Chondrocyte (in vitro differentiated cells): ENCODE measurements at regions not wholly inside any gene's neighbourhood (a gene's known extent, or its start where the extent isn't known, plus 50 kb on each side); places are given as distances from the start of the nearest gene placed in this dataset.

Experiments
- DNase-seq: peaks from one replicate; pipeline ENCODE4 v3.0.0; 2021; ENCODE audit warnings: mixed read lengths, low spot score
- H3K27ac Mint-ChIP-seq: one replicate; pipeline ENCODE4 v1.8.0; 2021; ENCODE audit warnings: mild to moderate bottlenecking, moderate library complexity, mixed read lengths; ENCODE audit not compliant: unreplicated experiment
- H3K27me3 Mint-ChIP-seq: 2 replicates; pipeline ENCODE4 v1.8.0; 2021; ENCODE audit warnings: low read depth, mixed read lengths
- H3K36me3 Mint-ChIP-seq: 2 replicates; pipeline ENCODE4 v1.8.0; 2021; ENCODE audit warnings: low read depth, mixed read lengths
- H3K4me1 Mint-ChIP-seq: 2 replicates; pipeline ENCODE4 v1.8.0; 2021; ENCODE audit warnings: low read depth, mild to moderate bottlenecking, mixed read lengths
- H3K4me3 Mint-ChIP-seq: one replicate; pipeline ENCODE4 v1.8.0; 2021; ENCODE audit warnings: mild to moderate bottlenecking, moderate library complexity, mixed read lengths; ENCODE audit not compliant: unreplicated experiment
- H3K9me3 Mint-ChIP-seq: 2 replicates; pipeline ENCODE4 v1.8.0; 2021; ENCODE audit warnings: low read depth, mixed read lengths
- CTCF ChIP-seq: fragments of 200-600 bp; sonication (generic); IDR thresholded peaks from 2 replicates; pipeline ENCODE4 v1.5.0; 2021; ENCODE audit warnings: antibody characterized with exemption, mild to moderate bottlenecking, moderate library complexity

DNA sequence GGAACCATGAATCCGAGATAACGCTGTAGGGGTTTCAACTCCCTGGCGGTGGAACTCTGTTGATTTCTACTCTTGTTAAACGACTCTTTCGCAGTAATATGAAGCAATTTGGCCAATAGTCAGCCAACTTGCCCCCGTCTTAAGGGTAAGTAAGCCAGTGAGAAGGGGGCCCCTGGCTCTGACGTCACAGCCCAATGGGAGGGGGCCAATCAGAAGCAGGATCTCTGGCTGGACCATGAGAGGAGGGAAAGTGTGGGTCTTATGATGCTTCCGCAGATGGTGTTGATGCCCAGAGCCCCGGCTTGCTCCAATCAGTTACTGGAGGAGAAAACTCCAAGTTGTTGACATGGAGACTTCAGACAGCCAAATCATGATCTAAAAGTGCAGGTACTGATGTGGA is 242.4 kb downstream of the BMP7 start:
- no peak overlapping the region for H3K27ac Mint-ChIP-seq
- no peaks in the 10 kb centered on the region for H3K36me3 Mint-ChIP-seq
- H3K27me3 Mint-ChIP-seq, result no peaks in the 10 kb centered on the region
- TF ChIP-seq CTCF, result no peak
- peaks cover 19% of the 10 kb centered on the region for H3K4me1 Mint-ChIP-seq
- H3K9me3 Mint-ChIP-seq, result peaks cover 9% of the 10 kb centered on the region
- no peak overlapping the region for H3K4me3 Mint-ChIP-seq
- no peak for DNase-seq

DNA sequence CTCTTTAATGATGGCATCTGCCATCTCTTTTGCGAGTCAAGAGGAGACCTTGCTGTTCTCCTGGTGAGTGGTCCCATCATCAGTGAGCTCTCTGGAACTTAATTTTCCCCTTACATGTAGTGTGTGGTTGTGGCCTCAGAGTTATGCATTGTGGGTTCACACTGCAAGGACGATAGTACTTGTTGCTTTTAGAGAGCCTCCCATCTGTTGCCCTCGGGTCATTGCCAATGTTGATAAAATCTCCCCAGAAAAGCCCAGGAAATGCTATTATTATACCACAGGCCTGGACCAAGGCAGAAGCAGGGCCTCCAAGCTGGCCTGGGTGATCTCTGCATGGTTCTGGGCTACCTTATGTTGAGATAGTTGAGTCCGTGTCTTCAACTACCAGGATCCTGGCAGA is 241.6 kb downstream of the BMP7 start:
- Mint-ChIP-seq H3K9me3 (peaks cover 9% of the 10 kb centered on the region), H3K4me1 (peaks cover 24% of the 10 kb centered on the region), H3K27ac (no peak overlapping the region), H3K4me3 (no peak overlapping the region), H3K36me3 (no peaks in the 10 kb centered on the region), H3K27me3 (no peaks in the 10 kb centered on the region)
- no peak for DNase-seq
- no peak for TF ChIP-seq CTCF

DNA sequence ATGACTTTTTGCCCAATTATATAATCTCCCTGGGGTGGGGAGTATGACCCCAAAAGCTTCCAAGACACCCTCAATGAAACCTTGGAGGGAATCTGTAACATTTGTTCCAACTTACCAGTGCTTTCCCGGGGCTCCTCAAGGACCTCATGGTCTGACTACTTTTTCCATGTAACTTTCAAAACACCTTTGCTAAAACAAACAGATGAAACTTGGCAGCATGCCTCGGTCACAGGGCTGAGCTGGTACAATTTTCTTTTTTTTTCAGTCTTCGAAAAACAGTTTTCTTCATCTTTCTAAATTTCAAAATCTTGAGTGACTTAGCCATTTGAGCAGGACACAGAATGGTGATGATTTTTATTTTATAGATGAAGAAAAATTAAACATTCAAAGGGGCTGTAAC is 241.2 kb downstream of the BMP7 start:
- no peaks in the 10 kb centered on the region for H3K27me3 Mint-ChIP-seq
- peaks cover 9% of the 10 kb centered on the region for H3K9me3 Mint-ChIP-seq
- H3K4me1 Mint-ChIP-seq, result peaks cover 28% of the 10 kb centered on the region
- DNase-seq, result no peak
- no peaks in the 10 kb centered on the region for H3K36me3 Mint-ChIP-seq
- peak overlapping the region; percentile 59 for H3K27ac Mint-ChIP-seq
- TF ChIP-seq CTCF, result no peak
- H3K4me3 Mint-ChIP-seq, result no peak overlapping the region

GRCh38 chr20:57025666-57026224 is 240.7 kb downstream of the BMP7 start:
- no peak for DNase-seq
- H3K36me3 Mint-ChIP-seq, result no peaks in the 10 kb centered on the region
- peaks cover 33% of the 10 kb centered on the region for H3K4me1 Mint-ChIP-seq
- H3K9me3 Mint-ChIP-seq, result peaks cover 9% of the 10 kb centered on the region
- H3K27me3 Mint-ChIP-seq, result no peaks in the 10 kb centered on the region
- no peak overlapping the region for H3K27ac Mint-ChIP-seq
- no peak for TF ChIP-seq CTCF
- no peak overlapping the region for H3K4me3 Mint-ChIP-seq

DNA sequence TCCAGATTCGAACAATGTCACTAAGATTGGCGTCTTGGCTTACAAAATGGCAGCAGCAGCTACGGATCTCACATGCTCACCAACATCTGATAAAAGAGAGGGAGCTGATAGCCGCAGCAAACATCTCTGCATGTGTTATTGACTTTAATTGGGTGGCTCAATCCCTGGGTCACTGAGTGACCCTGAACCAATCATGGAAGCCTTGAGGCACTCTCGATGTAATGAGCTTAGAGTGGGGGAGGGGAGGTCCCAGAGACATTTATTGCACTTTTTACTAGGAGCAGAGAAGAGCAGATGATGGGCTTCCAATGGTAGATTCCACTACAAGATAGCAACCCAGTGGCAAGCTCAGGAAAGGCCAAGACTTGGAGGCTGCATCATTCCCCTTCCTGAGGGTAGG is 238.7 kb downstream of the BMP7 start:
- no peak overlapping the region for H3K4me3 Mint-ChIP-seq
- H3K36me3 Mint-ChIP-seq, result no peaks in the 10 kb centered on the region
- no peak for DNase-seq
- no peak for TF ChIP-seq CTCF
- peaks cover 53% of the 10 kb centered on the region for H3K4me1 Mint-ChIP-seq
- H3K9me3 Mint-ChIP-seq, result peaks cover 9% of the 10 kb centered on the region
- no peaks in the 10 kb centered on the region for H3K27me3 Mint-ChIP-seq
- no peak overlapping the region for H3K27ac Mint-ChIP-seq
